Natural killer cell (primary cell): ENCODE measurements at regions not wholly inside any gene's neighbourhood (a gene's known extent, or its start where the extent isn't known, plus 50 kb on each side); places are given as distances from the start of the nearest gene placed in this dataset.

ENCODE experiments used
- ATAC-seq, 3 donors: fragments of 150-1000 bp in 2 of 3; fragments of 200-7000 bp in 1 of 3; cut with Tn5 transposase; 1 replicate in 1 of 3; 2 replicates in 2 of 3; pipeline ENCODE4 v1.10.0; 2021; ENCODE audit warnings: mild to moderate bottlenecking in 2 of 3, moderate library complexity in 2 of 3
- DNase-seq, 2 donors: peaks; one replicate each; pipeline versions ENCODE4 v3.0.0 to v3.0.0-alpha.2; 2013 to 2021; ENCODE audit warnings: mixed read lengths in 1 of 2
- H3K27ac ChIP-seq: one replicate; pipeline ENCODE4 v1.5.1; 2013; ENCODE audit warnings: mild to moderate bottlenecking, low read length
- H3K27me3 ChIP-seq: one replicate; pipeline ENCODE4 v1.6.1; 2013; ENCODE audit warnings: low read length; ENCODE audit not compliant: control insufficient read depth, insufficient read depth
- H3K36me3 ChIP-seq: one replicate; pipeline ENCODE4 v1.6.1; 2013; ENCODE audit warnings: low read length; ENCODE audit not compliant: control insufficient read depth, insufficient read depth
- H3K4me1 ChIP-seq: one replicate; pipeline ENCODE4 v1.6.1; 2013; ENCODE audit warnings: low read length; ENCODE audit not compliant: control insufficient read depth, insufficient read depth
- H3K4me3 ChIP-seq: one replicate; pipeline ENCODE4 v1.5.1; 2013; ENCODE audit warnings: low read length
- H3K9me3 ChIP-seq: one replicate; pipeline ENCODE4 v1.6.1; 2013; ENCODE audit warnings: low read length; ENCODE audit not compliant: control insufficient read depth, insufficient read depth
- H3K27ac Mint-ChIP-seq, 2 donors: one replicate each; pipeline ENCODE4 v1.8.0; 2022; ENCODE audit warnings: mild to moderate bottlenecking in 2 of 2, mixed read lengths in 2 of 2, moderate library complexity in 1 of 2
- H3K27me3 Mint-ChIP-seq, 2 donors: one replicate each; pipeline ENCODE4 v1.8.0; 2022; ENCODE audit warnings: low read depth in 2 of 2, mixed read lengths in 2 of 2
- H3K36me3 Mint-ChIP-seq: one replicate; pipeline ENCODE4 v1.8.0; 2022; ENCODE audit warnings: mixed read lengths
- H3K4me1 Mint-ChIP-seq, 2 donors: one replicate each; pipeline ENCODE4 v1.8.0; 2022; ENCODE audit warnings: mixed read lengths in 2 of 2
- H3K4me3 Mint-ChIP-seq: one replicate; pipeline ENCODE4 v1.8.0; 2022; ENCODE audit warnings: mild to moderate bottlenecking, moderate library complexity, mixed read lengths
- H3K9me3 Mint-ChIP-seq, 2 donors: one replicate each; pipeline ENCODE4 v1.8.0; 2022; ENCODE audit warnings: mixed read lengths in 2 of 2
- CTCF ChIP-seq: fragments of 200-600 bp; IDR thresholded peaks from one replicate; pipeline ENCODE4 v1.8.0; 2022; ENCODE audit warnings: antibody characterized with exemption
- WGBS: methylation state at CpG from one replicate; pipeline ENCODE4 v1.1.7; 2013; ENCODE audit warnings: missing lambda C conversion rate; ENCODE audit not compliant: insufficient coverage; 5-methylcytosine and 5-hydroxymethylcytosine counted together
- intact Hi-C: fragments of 100-400 bp; cut with micrococcal nuclease; formaldehyde crosslinking; loops from one replicate; pipeline ENCODE4 v1.14.2; 2022

GRCh38 chr4:62471021-62471420 is 1270.9 kb downstream of the ADGRL3 start:
- peaks cover 6% of the 10 kb centered on the region for H3K36me3 Mint-ChIP-seq
- H3K9me3 Mint-ChIP-seq: peaks cover 7 to 24% of the 10 kb centered on the region in 2 donors
- Histone ChIP-seq H3K4me3 (no peak overlapping the region), H3K4me1 (no peaks in the 10 kb centered on the region), H3K27me3 (no peaks in the 10 kb centered on the region), H3K9me3 (peaks cover under 1% of the 10 kb centered on the region), H3K27ac (no peak overlapping the region), H3K36me3 (no peaks in the 10 kb centered on the region)
- H3K27me3 Mint-ChIP-seq: no peaks in the 10 kb centered on the region
- H3K27ac Mint-ChIP-seq: no peak overlapping the region
- intact Hi-C loops: no loop called here
- ATAC-seq (no peak), DNase-seq (no peak)
- no CpG with 5 or more reads among the region's 1 CpG for WGBS
- no peaks in the 10 kb centered on the region for H3K4me1 Mint-ChIP-seq
- no peak overlapping the region for H3K4me3 Mint-ChIP-seq
- TF ChIP-seq CTCF: no peak

DNA sequence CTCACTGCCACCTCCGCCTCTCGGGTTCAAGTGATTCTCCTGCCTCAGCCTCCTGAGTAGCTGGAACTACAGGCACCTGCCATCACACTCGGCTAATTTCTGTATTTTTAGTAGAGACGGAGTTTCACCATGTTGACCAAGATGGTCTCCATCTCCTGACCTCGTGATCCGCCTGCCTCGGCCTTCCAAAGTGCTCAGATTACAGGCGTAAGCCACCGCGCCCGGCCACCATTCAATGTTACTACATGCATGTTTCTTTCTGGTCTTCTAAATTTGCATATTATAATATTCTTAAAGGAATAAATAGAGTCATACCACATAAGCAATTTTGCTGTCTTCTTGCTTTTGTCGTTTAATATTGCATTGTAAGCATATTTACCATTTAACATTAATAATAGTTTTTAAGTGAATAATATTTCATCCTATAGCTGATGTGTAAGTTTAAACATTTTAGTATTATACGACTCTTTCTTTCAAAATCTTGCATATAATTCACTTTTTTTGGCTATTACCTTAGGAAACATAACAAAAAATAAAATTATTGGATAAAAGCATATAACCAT is 1270.4 kb downstream of the ADGRL3 start:
- WGBS: 96% methylated on average over 10 of the region's 13 CpGs
- no peaks in the 10 kb centered on the region for H3K4me1 Mint-ChIP-seq
- Histone ChIP-seq H3K27ac (no peak overlapping the region), H3K9me3 (no peaks in the 10 kb centered on the region), H3K4me3 (no peak overlapping the region), H3K36me3 (no peaks in the 10 kb centered on the region), H3K27me3 (no peaks in the 10 kb centered on the region), H3K4me1 (no peaks in the 10 kb centered on the region)
- H3K27ac Mint-ChIP-seq: no peak overlapping the region
- no peak for DNase-seq
- H3K4me3 Mint-ChIP-seq: no peak overlapping the region
- ATAC-seq: no peak
- peaks cover 6% of the 10 kb centered on the region for H3K36me3 Mint-ChIP-seq
- no peaks in the 10 kb centered on the region for H3K27me3 Mint-ChIP-seq
- peaks cover 7 to 24% of the 10 kb centered on the region in 2 donors for H3K9me3 Mint-ChIP-seq
- TF ChIP-seq CTCF: no peak
- intact Hi-C loops: no loop called here

- no peak overlapping the region for H3K4me3 ChIP-seq
- Mint-ChIP-seq H3K36me3 (peaks cover 6% of the 10 kb centered on the region), H3K27me3 (no peaks in the 10 kb centered on the region), H3K27ac (no peak overlapping the region), H3K4me1 (no peaks in the 10 kb centered on the region), H3K4me3 (no peak overlapping the region), H3K9me3 (peaks cover 9 to 24% of the 10 kb centered on the region in 2 donors)
- ATAC-seq (no peak), DNase-seq (no peak)
- H3K27me3 ChIP-seq: no peaks in the 10 kb centered on the region
- WGBS: 96% methylated on average over 2 of the region's 6 CpGs
- intact Hi-C loops: no loop called here
- no peak for TF ChIP-seq CTCF
- no peaks in the 10 kb centered on the region for H3K4me1 ChIP-seq
- no peaks in the 10 kb centered on the region for H3K36me3 ChIP-seq
- H3K27ac ChIP-seq: no peak overlapping the region
- no peaks in the 10 kb centered on the region for H3K9me3 ChIP-seq
Measured at GRCh38 chr4:62470020-62470419, 1269.9 kb downstream of the ADGRL3 start.

DNA sequence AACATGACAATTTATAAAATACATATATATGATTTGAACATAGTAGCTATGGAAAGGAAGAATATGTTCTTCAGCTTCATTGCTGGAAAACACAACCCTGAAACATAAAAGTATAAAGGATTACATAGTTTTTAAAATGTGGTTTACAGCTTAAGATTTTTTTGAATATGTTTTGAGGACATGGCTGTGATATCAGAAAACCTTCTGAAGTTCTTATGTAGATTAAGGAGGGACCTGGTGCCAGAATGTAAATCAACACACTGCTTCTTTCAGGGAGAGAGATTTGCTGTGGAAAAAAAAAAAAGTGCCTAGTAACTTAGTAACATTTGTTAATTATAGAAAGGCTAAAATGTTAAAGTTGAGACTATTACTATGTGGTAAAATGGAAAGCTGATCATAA is 1261.8 kb downstream of the ADGRL3 start:
- H3K9me3 Mint-ChIP-seq: peaks cover 14 to 20% of the 10 kb centered on the region in 2 donors

More for the DNA sequence above, 1261.8 kb downstream of the ADGRL3 start:
- TF ChIP-seq CTCF: no peak
- Histone ChIP-seq H3K36me3 (no peaks in the 10 kb centered on the region), H3K9me3 (no peaks in the 10 kb centered on the region), H3K27me3 (no peaks in the 10 kb centered on the region), H3K27ac (no peak overlapping the region), H3K4me1 (no peaks in the 10 kb centered on the region), H3K4me3 (no peak overlapping the region)
- intact Hi-C loops: no loop called here
- ATAC-seq (no peak), DNase-seq (no peak)
- H3K27me3 Mint-ChIP-seq: no peaks in the 10 kb centered on the region
- no peaks in the 10 kb centered on the region for H3K4me1 Mint-ChIP-seq
- H3K36me3 Mint-ChIP-seq: no peaks in the 10 kb centered on the region
- H3K27ac Mint-ChIP-seq: no peak overlapping the region
- H3K4me3 Mint-ChIP-seq: no peak overlapping the region
